ENCODE measurements at regions not wholly inside any gene's neighbourhood (a gene's known extent, or its start where the extent isn't known, plus 50 kb on each side); places are given as distances from the start of the nearest gene placed in this dataset.
"Not testable (repeated sequence)": the region's sequence is repeated elsewhere in the genome, so short reads cannot be mapped to it uniquely, and the experiment has no call there.

DNA sequence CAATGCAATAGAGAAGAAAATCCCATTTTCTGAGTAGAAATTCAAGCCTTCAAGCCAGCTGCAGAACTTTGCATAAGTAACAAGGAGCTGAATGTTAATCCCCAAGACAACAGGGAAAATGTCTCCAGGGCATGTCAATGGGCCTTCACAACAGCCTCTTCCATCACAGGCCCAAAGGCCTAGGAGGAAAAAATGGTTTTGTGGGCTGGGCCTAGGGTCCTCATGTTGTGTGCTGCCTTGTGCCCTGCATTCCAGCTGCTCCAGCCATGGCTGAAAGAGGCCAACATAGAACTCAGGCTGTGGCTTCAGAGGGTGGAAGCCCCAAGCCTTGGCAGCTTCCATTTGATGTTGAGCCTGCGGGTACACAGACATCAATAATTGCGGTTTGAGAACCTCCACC, 1208.8 kb downstream of the PLA2G4A start:
- H3K4me2 ChIP-seq; ATAC-seq; H3K4me1 ChIP-seq; POLR2A ChIA-PET; H3K27ac ChIP-seq; DNase-seq (ENCODE audit: low read depth in 1 of 2, low spot score in 1 of 2); FAIRE-seq; H3K4me3 ChIP-seq: not testable (repeated sequence)
- CTCF ChIA-PET, result interaction anchor here (0.7 kb wide), 1 partner anchor 379 kb away, joined by 3 read pairs; no protein-coding TSS in a partner anchor
- peaks cover 10% of the 10 kb centered on the region; the same call in 2 of the 3 replicates for H3K9me3 ChIP-seq
- WGBS (ENCODE audit: missing lambda C conversion rate), result 45% methylated on average over 2 of the region's 2 CpGs
- peak; percentile 83 for TF ChIP-seq ZFP36 (IDR thresholded peaks at IDR 0.05; ENCODE audit: borderline replicate concordance, partially characterized antibody)

DNA sequence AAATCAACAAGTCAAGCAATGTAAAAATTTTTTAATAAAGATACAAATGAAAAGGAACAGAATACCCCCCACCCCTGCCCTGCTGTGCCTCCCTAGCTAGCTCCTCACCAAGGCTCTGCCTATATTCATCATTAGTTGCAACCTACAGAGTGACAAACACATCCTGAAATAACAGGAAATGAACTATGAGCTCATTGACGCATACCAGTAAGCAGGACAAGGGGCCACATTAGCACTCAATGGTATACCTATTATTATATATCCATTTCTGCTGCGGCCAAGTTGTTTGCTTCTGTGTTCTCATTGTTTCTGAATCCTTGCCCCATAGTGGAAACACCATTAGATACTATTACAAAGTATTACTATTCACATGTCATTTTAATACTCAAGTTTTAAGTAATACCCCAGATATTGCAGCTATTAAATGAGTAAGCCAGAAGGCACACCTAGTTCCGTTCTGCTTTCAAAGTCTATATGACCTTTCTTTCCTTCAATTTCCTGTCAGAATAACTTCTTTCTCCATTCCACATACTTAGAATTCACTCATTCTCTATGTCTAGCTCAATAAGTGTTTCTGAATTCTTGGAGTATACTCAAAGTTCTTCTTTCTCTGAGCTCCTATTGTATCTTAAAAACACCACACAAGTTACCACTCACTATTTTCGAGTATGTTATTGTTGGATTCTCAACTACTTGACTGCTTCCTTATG, 1214.9 kb downstream of the PLA2G4A start:
- ATAC-seq (no peak), FAIRE-seq (peak; percentile 59), DNase-seq (ENCODE audit: low read depth in 1 of 2, low spot score in 1 of 2) (no peak)
- POLR2A ChIA-PET, result no interaction called here
- Histone ChIP-seq H3K4me3 (no peak overlapping the region), H3K9me3 (no peaks in the 10 kb centered on the region), H3K4me2 (no peak overlapping the region), H3K27ac (no peak overlapping the region), H3K4me1 (no peaks in the 10 kb centered on the region)
- no peak for TF ChIP-seq EP300 (IDR thresholded peaks at IDR 0.05)
- TF ChIP-seq SREBF2 (IDR thresholded peaks at IDR 0.05), result no peak
- TF ChIP-seq, protein P1, sequence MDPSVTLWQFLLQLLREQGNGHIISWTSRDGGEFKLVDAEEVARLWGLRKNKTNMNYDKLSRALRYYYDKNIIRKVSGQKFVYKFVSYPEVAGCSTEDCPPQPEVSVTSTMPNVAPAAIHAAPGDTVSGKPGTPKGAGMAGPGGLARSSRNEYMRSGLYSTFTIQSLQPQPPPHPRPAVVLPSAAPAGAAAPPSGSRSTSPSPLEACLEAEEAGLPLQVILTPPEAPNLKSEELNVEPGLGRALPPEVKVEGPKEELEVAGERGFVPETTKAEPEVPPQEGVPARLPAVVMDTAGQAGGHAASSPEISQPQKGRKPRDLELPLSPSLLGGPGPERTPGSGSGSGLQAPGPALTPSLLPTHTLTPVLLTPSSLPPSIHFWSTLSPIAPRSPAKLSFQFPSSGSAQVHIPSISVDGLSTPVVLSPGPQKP (IDR thresholded peaks at IDR 0.05; ENCODE audit: low read depth, low read length), result no peak
- no peak for TF ChIP-seq KDM1A (IDR thresholded peaks at IDR 0.05; ENCODE audit: low read depth)
- no peak for TF ChIP-seq CHD4 (IDR thresholded peaks at IDR 0.05; ENCODE audit: borderline replicate concordance)
- no peak for TF ChIP-seq HOXB13 (CRISPR knock-in tag; IDR thresholded peaks at IDR 0.05; ENCODE audit: low read depth)
- no peak for TF ChIP-seq EHF (CRISPR knock-in tag; IDR thresholded peaks at IDR 0.05)
- TF ChIP-seq, protein P2, sequence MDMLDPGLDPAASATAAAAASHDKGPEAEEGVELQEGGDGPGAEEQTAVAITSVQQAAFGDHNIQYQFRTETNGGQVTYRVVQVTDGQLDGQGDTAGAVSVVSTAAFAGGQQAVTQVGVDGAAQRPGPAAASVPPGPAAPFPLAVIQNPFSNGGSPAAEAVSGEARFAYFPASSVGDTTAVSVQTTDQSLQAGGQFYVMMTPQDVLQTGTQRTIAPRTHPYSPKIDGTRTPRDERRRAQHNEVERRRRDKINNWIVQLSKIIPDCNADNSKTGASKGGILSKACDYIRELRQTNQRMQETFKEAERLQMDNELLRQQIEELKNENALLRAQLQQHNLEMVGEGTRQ (IDR thresholded peaks at IDR 0.05), result no peak
- TF ChIP-seq ZNF302 (CRISPR knock-in tag; IDR thresholded peaks at IDR 0.05), result no peak
- TF ChIP-seq MYC (IDR thresholded peaks at IDR 0.05; ENCODE audit: borderline replicate concordance, low read length), result no peak
- TF ChIP-seq HDAC2 (IDR thresholded peaks at IDR 0.05), result no peak
- TF ChIP-seq, protein P3, sequence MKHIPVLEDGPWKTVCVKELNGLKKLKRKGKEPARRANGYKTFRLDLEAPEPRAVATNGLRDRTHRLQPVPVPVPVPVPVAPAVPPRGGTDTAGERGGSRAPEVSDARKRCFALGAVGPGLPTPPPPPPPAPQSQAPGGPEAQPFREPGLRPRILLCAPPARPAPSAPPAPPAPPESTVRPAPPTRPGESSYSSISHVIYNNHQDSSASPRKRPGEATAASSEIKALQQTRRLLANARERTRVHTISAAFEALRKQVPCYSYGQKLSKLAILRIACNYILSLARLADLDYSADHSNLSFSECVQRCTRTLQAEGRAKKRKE (CRISPR knock-in tag; IDR thresholded peaks at IDR 0.05; ENCODE audit: low read depth), result no peak
- 49% methylated on average over 4 of the region's 4 CpGs for WGBS (ENCODE audit: missing lambda C conversion rate)
- CTCF ChIA-PET, result no interaction called here

DNA sequence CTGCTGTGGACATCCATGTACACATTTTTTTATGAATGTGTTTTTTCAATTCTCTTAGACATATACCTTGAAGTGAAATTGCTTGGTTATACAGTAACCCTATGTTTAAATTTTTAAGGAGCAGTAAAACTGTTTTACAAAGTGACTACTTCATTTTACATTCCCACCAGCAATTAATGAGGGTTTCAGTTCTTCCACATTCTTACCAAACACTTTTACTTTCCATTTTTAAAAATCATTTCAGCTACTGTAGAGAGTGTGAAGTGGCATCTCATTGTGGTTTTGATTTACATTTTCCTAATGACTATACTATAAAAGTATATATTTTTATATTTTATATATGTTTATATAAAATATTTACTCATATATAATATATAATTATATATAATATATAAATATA, 1221.5 kb downstream of the PLA2G4A start:
- H3K9me3 ChIP-seq, result no peaks in the 10 kb centered on the region
- ATAC-seq (no peak), DNase-seq (ENCODE audit: low read depth in 1 of 2, low spot score in 1 of 2) (no peak), FAIRE-seq (no peak)
- TF ChIP-seq FOSL2 (IDR thresholded peaks at IDR 0.05) (no peak), FOSL2 (CRISPR knock-in tag; IDR thresholded peaks at IDR 0.05) (no peak), MYC (IDR thresholded peaks at IDR 0.05; ENCODE audit: borderline replicate concordance, low read length) (no peak), ZNF302 (CRISPR knock-in tag; IDR thresholded peaks at IDR 0.05) (no peak), POLR2AphosphoS2 (conservative IDR thresholded peaks at IDR 0.05; ENCODE audit: low read length) (no peak), RCOR1 (IDR thresholded peaks at IDR 0.05; ENCODE audit: low read depth, low read length) (no peak), GATA3 (IDR thresholded peaks at IDR 0.05; ENCODE audit: borderline replicate concordance) (no peak)
- TF ChIP-seq, protein P4, sequence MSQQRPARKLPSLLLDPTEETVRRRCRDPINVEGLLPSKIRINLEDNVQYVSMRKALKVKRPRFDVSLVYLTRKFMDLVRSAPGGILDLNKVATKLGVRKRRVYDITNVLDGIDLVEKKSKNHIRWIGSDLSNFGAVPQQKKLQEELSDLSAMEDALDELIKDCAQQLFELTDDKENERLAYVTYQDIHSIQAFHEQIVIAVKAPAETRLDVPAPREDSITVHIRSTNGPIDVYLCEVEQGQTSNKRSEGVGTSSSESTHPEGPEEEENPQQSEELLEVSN (IDR thresholded peaks at IDR 0.05; ENCODE audit: borderline replicate concordance, low read depth), result no peak
- TF ChIP-seq, protein P5, sequence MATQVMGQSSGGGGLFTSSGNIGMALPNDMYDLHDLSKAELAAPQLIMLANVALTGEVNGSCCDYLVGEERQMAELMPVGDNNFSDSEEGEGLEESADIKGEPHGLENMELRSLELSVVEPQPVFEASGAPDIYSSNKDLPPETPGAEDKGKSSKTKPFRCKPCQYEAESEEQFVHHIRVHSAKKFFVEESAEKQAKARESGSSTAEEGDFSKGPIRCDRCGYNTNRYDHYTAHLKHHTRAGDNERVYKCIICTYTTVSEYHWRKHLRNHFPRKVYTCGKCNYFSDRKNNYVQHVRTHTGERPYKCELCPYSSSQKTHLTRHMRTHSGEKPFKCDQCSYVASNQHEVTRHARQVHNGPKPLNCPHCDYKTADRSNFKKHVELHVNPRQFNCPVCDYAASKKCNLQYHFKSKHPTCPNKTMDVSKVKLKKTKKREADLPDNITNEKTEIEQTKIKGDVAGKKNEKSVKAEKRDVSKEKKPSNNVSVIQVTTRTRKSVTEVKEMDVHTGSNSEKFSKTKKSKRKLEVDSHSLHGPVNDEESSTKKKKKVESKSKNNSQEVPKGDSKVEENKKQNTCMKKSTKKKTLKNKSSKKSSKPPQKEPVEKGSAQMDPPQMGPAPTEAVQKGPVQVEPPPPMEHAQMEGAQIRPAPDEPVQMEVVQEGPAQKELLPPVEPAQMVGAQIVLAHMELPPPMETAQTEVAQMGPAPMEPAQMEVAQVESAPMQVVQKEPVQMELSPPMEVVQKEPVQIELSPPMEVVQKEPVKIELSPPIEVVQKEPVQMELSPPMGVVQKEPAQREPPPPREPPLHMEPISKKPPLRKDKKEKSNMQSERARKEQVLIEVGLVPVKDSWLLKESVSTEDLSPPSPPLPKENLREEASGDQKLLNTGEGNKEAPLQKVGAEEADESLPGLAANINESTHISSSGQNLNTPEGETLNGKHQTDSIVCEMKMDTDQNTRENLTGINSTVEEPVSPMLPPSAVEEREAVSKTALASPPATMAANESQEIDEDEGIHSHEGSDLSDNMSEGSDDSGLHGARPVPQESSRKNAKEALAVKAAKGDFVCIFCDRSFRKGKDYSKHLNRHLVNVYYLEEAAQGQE (IDR thresholded peaks at IDR 0.05), result no peak
- TF ChIP-seq, protein P3 (CRISPR knock-in tag; IDR thresholded peaks at IDR 0.05; ENCODE audit: low read depth), result no peak
- H3K4me3 ChIP-seq, result no peak overlapping the region
- ChIA-PET POLR2A (no interaction called here), CTCF (no interaction called here)
- H3K27ac ChIP-seq, result no peak overlapping the region
- no peak overlapping the region for H3K4me2 ChIP-seq
- no peaks in the 10 kb centered on the region for H3K4me1 ChIP-seq

All from A549 (cell line).